NB4 (cell line): ENCODE measurements at regions not wholly inside any gene's neighbourhood (a gene's known extent, or its start where the extent isn't known, plus 50 kb on each side); places are given as distances from the start of the nearest gene placed in this dataset.

Source experiments
- DNase-seq: peaks from one replicate; pipeline ENCODE4 v3.0.0; 2010; ENCODE audit warnings: low read depth
- H3K4me3 ChIP-seq: one replicate; pipeline ENCODE4 v1.5.1; 2011; ENCODE audit warnings: mild to moderate bottlenecking, low read depth, low read length, moderate library complexity
- MYC ChIP-seq: IDR thresholded peaks from 2 replicates; pipeline ENCODE4 v1.6.1; 2011; ENCODE audit warnings: low read depth, low read length
- POLR2A ChIP-seq: IDR thresholded peaks from 2 replicates; pipeline ENCODE4 v1.6.1; 2011; ENCODE audit warnings: mild to moderate bottlenecking; ENCODE audit not compliant: insufficient read length; ENCODE audit errors: extremely low read depth
- TF ChIP-seq, protein P1 (sequence below): IDR thresholded peaks from one replicate; pipeline ENCODE4 v1.5.1; 2012; ENCODE audit warnings: low read depth, low read length
- TF ChIP-seq, protein P2 (sequence below): IDR thresholded peaks from 2 replicates; pipeline ENCODE4 v1.6.1; 2011; ENCODE audit warnings: low read depth, low read length

DNA sequence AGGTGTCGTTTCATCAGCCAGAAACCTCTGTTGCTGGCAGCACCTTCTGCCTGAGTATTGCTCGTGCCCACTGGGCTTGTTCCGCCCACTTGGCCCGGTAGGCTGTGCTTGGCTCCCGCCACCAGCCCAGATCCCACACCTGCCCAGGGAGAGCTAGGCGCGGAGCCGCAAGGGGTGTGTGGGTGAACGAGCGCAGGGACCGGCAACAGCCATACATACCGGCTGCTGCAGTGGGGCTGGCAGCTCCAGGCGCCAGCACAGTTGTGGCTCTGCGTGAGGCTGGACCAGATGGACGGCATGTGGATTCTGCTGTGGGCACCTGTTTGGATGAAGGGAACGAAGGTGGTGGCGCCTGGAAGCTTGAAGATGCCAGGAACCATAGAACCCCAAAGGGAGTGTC is 331.5 kb upstream of the MCTP2 start:
- TF ChIP-seq, protein P1, sequence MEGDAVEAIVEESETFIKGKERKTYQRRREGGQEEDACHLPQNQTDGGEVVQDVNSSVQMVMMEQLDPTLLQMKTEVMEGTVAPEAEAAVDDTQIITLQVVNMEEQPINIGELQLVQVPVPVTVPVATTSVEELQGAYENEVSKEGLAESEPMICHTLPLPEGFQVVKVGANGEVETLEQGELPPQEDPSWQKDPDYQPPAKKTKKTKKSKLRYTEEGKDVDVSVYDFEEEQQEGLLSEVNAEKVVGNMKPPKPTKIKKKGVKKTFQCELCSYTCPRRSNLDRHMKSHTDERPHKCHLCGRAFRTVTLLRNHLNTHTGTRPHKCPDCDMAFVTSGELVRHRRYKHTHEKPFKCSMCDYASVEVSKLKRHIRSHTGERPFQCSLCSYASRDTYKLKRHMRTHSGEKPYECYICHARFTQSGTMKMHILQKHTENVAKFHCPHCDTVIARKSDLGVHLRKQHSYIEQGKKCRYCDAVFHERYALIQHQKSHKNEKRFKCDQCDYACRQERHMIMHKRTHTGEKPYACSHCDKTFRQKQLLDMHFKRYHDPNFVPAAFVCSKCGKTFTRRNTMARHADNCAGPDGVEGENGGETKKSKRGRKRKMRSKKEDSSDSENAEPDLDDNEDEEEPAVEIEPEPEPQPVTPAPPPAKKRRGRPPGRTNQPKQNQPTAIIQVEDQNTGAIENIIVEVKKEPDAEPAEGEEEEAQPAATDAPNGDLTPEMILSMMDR: no peak
- TF ChIP-seq POLR2A (no peak), MYC (no peak)
- TF ChIP-seq, protein P2, sequence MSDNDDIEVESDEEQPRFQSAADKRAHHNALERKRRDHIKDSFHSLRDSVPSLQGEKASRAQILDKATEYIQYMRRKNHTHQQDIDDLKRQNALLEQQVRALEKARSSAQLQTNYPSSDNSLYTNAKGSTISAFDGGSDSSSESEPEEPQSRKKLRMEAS: no peak
- H3K4me3 ChIP-seq: no peak overlapping the region
- no peak for DNase-seq

DNA sequence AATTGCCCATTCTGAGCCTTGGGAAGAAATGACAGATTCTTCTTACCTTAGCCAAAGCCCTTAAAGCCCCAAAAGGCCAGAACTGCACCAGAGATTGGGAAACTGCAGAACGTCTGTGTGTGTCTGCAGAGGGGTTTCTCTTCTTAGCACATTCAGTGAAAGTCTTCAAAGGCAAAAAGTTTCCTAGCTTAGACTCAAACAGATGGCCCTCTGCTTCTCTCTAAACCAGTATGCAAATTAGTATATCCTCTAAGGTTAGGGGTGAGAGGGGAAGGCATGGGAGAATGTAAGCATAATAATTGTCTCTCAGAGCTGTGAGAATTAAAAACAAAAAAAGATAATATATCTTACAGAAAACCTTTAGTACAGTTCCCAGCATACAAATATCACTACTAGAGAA is 334.0 kb upstream of the MCTP2 start:
- no peak for DNase-seq
- H3K4me3 ChIP-seq: no peak overlapping the region
- TF ChIP-seq, protein P2: no peak
- no peak for TF ChIP-seq MYC
- TF ChIP-seq, protein P1: no peak
- no peak for TF ChIP-seq POLR2A

DNA sequence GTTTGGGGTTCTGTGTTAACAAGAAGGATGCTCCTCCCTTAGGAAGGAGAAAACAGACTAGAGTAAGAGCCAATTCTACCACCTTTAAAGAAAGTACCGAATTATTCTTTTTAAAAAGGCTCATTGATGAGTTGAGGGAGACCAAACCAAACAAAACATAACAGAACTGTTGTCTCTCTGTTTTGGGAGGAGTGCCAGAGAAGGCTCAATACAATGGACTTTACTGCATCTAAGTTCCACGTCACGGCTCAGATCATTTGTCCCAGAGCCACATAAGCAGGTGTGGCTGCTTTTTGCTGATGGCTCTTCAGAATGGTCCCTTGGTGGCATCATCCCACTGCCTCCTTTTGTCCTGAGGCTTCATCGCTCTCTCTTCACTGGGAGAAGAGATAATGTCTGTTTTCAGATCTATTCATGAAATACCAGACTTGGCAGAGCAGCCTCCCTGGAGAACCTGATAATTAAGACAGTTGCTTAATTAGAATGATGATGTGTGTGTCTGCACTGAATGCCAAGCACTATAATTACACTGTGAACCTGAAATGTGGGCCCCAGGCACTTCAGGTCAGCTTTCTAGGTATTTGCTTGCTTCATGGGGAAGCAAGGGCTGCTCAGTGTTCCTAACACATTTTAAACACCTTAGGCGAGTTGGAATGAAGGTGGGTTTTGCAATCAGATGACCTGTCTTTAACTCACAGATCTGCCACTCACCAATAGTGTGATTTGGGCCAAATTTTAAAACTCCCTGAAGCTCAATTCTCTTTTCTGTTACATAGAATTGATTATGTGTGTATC is 335.2 kb upstream of the MCTP2 start:
- TF ChIP-seq, protein P2: no peak
- TF ChIP-seq, protein P1: no peak
- TF ChIP-seq MYC: no peak
- TF ChIP-seq POLR2A: no peak
- no peak for DNase-seq
- H3K4me3 ChIP-seq: no peak overlapping the region

DNA sequence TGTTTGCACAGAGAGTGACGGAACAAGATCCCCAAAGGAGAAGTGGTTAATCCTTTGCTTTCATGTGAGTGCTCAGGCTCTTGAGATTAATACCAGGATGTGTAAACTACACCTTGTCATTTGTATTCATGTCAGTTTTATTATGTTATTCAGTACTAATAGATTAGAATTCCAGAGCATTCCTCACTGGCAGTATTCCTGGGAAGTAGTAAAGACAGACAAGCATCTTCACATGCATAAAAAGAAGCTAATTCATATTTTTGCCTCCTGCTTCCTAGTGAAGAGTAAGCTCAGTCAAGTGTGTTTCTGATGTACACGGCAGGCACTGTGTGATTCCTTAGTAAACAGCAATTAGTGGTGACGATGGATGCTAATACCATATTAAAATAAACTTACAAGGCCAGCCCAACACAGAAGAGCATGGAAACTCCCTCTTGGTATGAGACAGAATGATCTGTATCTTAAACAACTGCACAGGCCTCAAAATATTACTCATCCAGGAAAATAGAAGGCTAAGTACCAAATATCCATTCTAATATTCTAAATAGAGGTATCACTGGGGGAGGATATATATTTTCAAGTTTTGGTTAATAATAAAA is 336.8 kb upstream of the MCTP2 start:
- H3K4me3 ChIP-seq: no peak overlapping the region
- DNase-seq: no peak
- TF ChIP-seq MYC (no peak), POLR2A (no peak)
- TF ChIP-seq, protein P2: no peak
- TF ChIP-seq, protein P1: no peak

DNA sequence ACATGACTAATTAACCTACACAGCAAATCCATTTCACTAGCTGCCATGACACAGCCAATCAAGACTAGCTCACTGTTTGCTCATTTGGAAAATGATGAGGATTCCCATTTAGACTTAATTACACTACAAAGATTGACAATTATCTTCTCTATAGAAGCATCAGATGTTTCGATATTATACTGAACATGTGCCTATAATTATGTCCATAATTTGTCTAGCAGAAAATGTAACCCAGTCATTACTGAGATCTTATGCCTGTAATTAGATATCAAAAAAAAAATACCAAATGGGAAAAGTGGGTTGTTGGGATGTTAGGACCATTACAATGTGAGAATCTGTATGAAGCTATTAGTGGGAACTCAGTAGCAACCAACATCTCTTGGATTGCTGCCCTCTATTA is 344.2 kb upstream of the MCTP2 start:
- H3K4me3 ChIP-seq: no peak overlapping the region
- no peak for DNase-seq
- TF ChIP-seq, protein P1: no peak
- TF ChIP-seq, protein P2: no peak
- TF ChIP-seq POLR2A: no peak
- TF ChIP-seq MYC: no peak
